Kidney capillary endothelial cell (primary cell): ENCODE measurements at regions not wholly inside any gene's neighbourhood (a gene's known extent, or its start where the extent isn't known, plus 50 kb on each side); places are given as distances from the start of the nearest gene placed in this dataset.
"Not testable (repeated sequence)": the region's sequence is repeated elsewhere in the genome, so short reads cannot be mapped to it uniquely, and the experiment has no call there.

Experiments
- DNase-seq: peaks from one replicate; pipeline ENCODE4 v3.0.0-alpha.2; 2018; ENCODE audit warnings: low spot score

GRCh38 chr5:29051509-29051908 lies 2013.1 kb upstream of the CDH9 start:
- DNase-seq, result no peak

- no peak for DNase-seq
Observed at GRCh38 chr5:29042152-29042551, 2003.8 kb upstream of the CDH9 start.

- no peak for DNase-seq
Observed at GRCh38 chr5:29040404-29040803, 2002.0 kb upstream of the CDH9 start.

- DNase-seq, result no peak
Observed at GRCh38 chr5:29039994-29040393, 2001.6 kb upstream of the CDH9 start.

GRCh38 chr5:29037716-29038115 lies 1999.3 kb upstream of the CDH9 start:
- no peak for DNase-seq

- no peak for DNase-seq
Observed at GRCh38 chr5:29024052-29024451, 1985.7 kb upstream of the CDH9 start.

GRCh38 chr5:29023541-29023940 lies 1985.2 kb upstream of the CDH9 start:
- DNase-seq, result no peak

GRCh38 chr5:29017501-29017900 lies 1979.1 kb upstream of the CDH9 start:
- DNase-seq, result no peak

- no peak for DNase-seq
Observed at GRCh38 chr5:29016067-29016466, 1977.7 kb upstream of the CDH9 start.

GRCh38 chr5:29015523-29015922 lies 1977.1 kb upstream of the CDH9 start:
- DNase-seq, result no peak

GRCh38 chr5:29005386-29005785 lies 1967.0 kb upstream of the CDH9 start:
- no peak for DNase-seq

- no peak for DNase-seq
Observed at GRCh38 chr5:29002481-29002880, 1964.1 kb upstream of the CDH9 start.

GRCh38 chr5:29001666-29002065 lies 1963.3 kb upstream of the CDH9 start:
- no peak for DNase-seq

- no peak for DNase-seq
Observed at GRCh38 chr5:28984639-28985038, 1946.3 kb upstream of the CDH9 start.

GRCh38 chr5:28975508-28975907 lies 1937.1 kb upstream of the CDH9 start:
- DNase-seq, result no peak

GRCh38 chr5:28967848-28968247 lies 1929.5 kb upstream of the CDH9 start:
- no peak for DNase-seq

- no peak for DNase-seq
Observed at GRCh38 chr5:28961816-28962215, 1923.4 kb upstream of the CDH9 start.

GRCh38 chr5:28958581-28958980 lies 1920.2 kb upstream of the CDH9 start:
- no peak for DNase-seq

- DNase-seq, result no peak
Observed at GRCh38 chr5:28957450-28957849, 1919.1 kb upstream of the CDH9 start.

GRCh38 chr5:28954074-28954473 lies 1915.7 kb upstream of the CDH9 start:
- no peak for DNase-seq

GRCh38 chr5:28947865-28948264 lies 1909.5 kb upstream of the CDH9 start:
- DNase-seq, result no peak

- no peak for DNase-seq
Observed at GRCh38 chr5:28945859-28946258, 1907.5 kb upstream of the CDH9 start.

- not testable (repeated sequence) for DNase-seq
Observed at GRCh38 chr5:28929366-28929765, 1891.0 kb upstream of the CDH9 start.

- DNase-seq, result not testable (repeated sequence)
Observed at GRCh38 chr5:28928327-28928790, 1890.0 kb upstream of the CDH9 start.
